LNCaP clone FGC (cell line): ENCODE measurements at regions not wholly inside any gene's neighbourhood (a gene's known extent, or its start where the extent isn't known, plus 50 kb on each side); places are given as distances from the start of the nearest gene placed in this dataset.
"Not testable (repeated sequence)": the region's sequence is repeated elsewhere in the genome, so short reads cannot be mapped to it uniquely, and the experiment has no call there.

Experiments used
- DNase-seq: peaks from one replicate; pipeline ENCODE4 v3.0.0-alpha.2; 2011; ENCODE audit warnings: low read depth
- H3K4me3 ChIP-seq: 2 replicates; pipeline ENCODE4 v1.5.1; 2011; ENCODE audit warnings: mild to moderate bottlenecking, low read depth, low read length, control low read depth
- CTCF ChIP-seq: IDR thresholded peaks from 2 replicates; pipeline ENCODE4 v1.5.1; 2012; ENCODE audit warnings: mild to moderate bottlenecking; ENCODE audit not compliant: control insufficient read depth, insufficient read depth; ENCODE audit errors: extremely low read depth

GRCh38 chr11:116342148-116342547 lies 430.6 kb downstream of the BUD13 start:
- no peak overlapping the region for H3K4me3 ChIP-seq
- no peak for DNase-seq
- no peak for TF ChIP-seq CTCF

- no peak for TF ChIP-seq CTCF
- no peak for DNase-seq
- no peak overlapping the region for H3K4me3 ChIP-seq
Measured at GRCh38 chr11:116339306-116340098, 433.3 kb downstream of the BUD13 start.

- H3K4me3 ChIP-seq: not testable (repeated sequence)
Measured at GRCh38 chr11:116338500-116338899, 434.3 kb downstream of the BUD13 start.

GRCh38 chr11:116336540-116336939 lies 436.2 kb downstream of the BUD13 start:
- no peak for DNase-seq
- H3K4me3 ChIP-seq: no peak overlapping the region
- no peak for TF ChIP-seq CTCF

More at GRCh38 chr11:116338500-116338899, 434.3 kb downstream of the BUD13 start:
- DNase-seq: not testable (repeated sequence)

GRCh38 chr11:116335891-116336290 lies 436.9 kb downstream of the BUD13 start:
- TF ChIP-seq CTCF: no peak
- no peak overlapping the region for H3K4me3 ChIP-seq
- no peak for DNase-seq

- H3K4me3 ChIP-seq: no peak overlapping the region
- DNase-seq: no peak
- no peak for TF ChIP-seq CTCF
Measured at GRCh38 chr11:116335078-116335477, 437.7 kb downstream of the BUD13 start.

- no peak overlapping the region for H3K4me3 ChIP-seq
- no peak for TF ChIP-seq CTCF
- DNase-seq: no peak
Measured at GRCh38 chr11:116334596-116334995, 438.2 kb downstream of the BUD13 start.
